GM13976 (cell line): ENCODE measurements at regions not wholly inside any gene's neighbourhood (a gene's known extent, or its start where the extent isn't known, plus 50 kb on each side); places are given as distances from the start of the nearest gene placed in this dataset.

ENCODE experiments used
- DNase-seq: peaks from one replicate; pipeline ENCODE4 v3.0.0; 2012; ENCODE audit warnings: low spot score
- CTCF ChIP-seq: IDR thresholded peaks from 2 replicates; pipeline ENCODE4 v1.5.1; 2012; ENCODE audit warnings: borderline replicate concordance, mild to moderate bottlenecking; ENCODE audit not compliant: insufficient read depth; ENCODE audit errors: extremely low read depth, missing control alignments, control extremely low read depth
- in situ Hi-C: fragments of 300-500 bp; cut with MboI; formaldehyde crosslinking; loops from one replicate; pipeline ENCODE4 v1.12.0; 2022; ENCODE audit warnings: low sequenced_read_pairs, mixed read lengths, inconsistent platforms; ENCODE audit not compliant: unreplicated experiment

- in situ Hi-C loops: no loop called here
- no peak for TF ChIP-seq CTCF
- no peak for DNase-seq
Observed at GRCh38 chrX:148322906-148323305, 177.5 kb upstream of the AFF2 start.

- DNase-seq: no peak
- in situ Hi-C loops: no loop called here
- no peak for TF ChIP-seq CTCF
Observed at GRCh38 chrX:148333989-148334388, 166.4 kb upstream of the AFF2 start.

GRCh38 chrX:148337873-148338272, 162.5 kb upstream of the AFF2 start:
- no peak for TF ChIP-seq CTCF
- in situ Hi-C loops: no loop called here
- DNase-seq: no peak

GRCh38 chrX:148354916-148355315, 145.5 kb upstream of the AFF2 start:
- no peak for DNase-seq
- TF ChIP-seq CTCF: no peak
- in situ Hi-C loops: no loop called here

GRCh38 chrX:148361641-148362040, 138.8 kb upstream of the AFF2 start:
- DNase-seq: no peak
- in situ Hi-C loops: no loop called here
- TF ChIP-seq CTCF: no peak

- no peak for TF ChIP-seq CTCF
- in situ Hi-C loops: no loop called here
- DNase-seq: no peak
Observed at GRCh38 chrX:148363471-148364235, 136.8 kb upstream of the AFF2 start.
